HL-60 (cell line): ENCODE measurements at regions not wholly inside any gene's neighbourhood (a gene's known extent, or its start where the extent isn't known, plus 50 kb on each side); places are given as distances from the start of the nearest gene placed in this dataset.

ENCODE experiments used
- DNase-seq, 2 experiments: peaks; one replicate each; pipeline ENCODE4 v3.0.0-alpha.2; 2010 to 2020; ENCODE audit warnings: low read depth in 1 of 2, low spot score in 1 of 2
- H3K27ac ChIP-seq: fragments of 250-450 bp; sonication (Bioruptor Pico); replicated peaks from 2 replicates; pipeline ENCODE4 v1.5.1; 2020; ENCODE audit warnings: mild to moderate bottlenecking, moderate library complexity
- H3K27me3 ChIP-seq: fragments of 250-450 bp; sonication (Bioruptor Pico); 2 replicates; pipeline ENCODE4 v1.5.1; 2021; ENCODE audit warnings: mild to moderate bottlenecking, moderate library complexity; ENCODE audit not compliant: insufficient read depth, poor library complexity, severe bottlenecking
- H3K4me3 ChIP-seq: replicated peaks from 2 replicates; pipeline ENCODE4 v1.5.1; 2011; ENCODE audit warnings: mild to moderate bottlenecking, control low read depth, low read length; ENCODE audit not compliant: insufficient read depth
- CTCF ChIP-seq: IDR thresholded peaks from one replicate; pipeline ENCODE4 v1.5.1; 2011; ENCODE audit warnings: low read length, control low read depth, inconsistent platforms; ENCODE audit not compliant: insufficient read depth
- GABPA ChIP-seq: IDR thresholded peaks from 2 replicates; pipeline ENCODE4 v1.6.1; 2012; ENCODE audit warnings: low read depth
- POLR2AphosphoS5 ChIP-seq: IDR thresholded peaks from 2 replicates; pipeline ENCODE4 v1.6.1; 2012; ENCODE audit warnings: low read depth
- REST ChIP-seq: IDR thresholded peaks from 2 replicates; pipeline ENCODE4 v1.6.1; 2012; ENCODE audit warnings: low read depth; ENCODE audit not compliant: insufficient replicate concordance
- SPI1 ChIP-seq: IDR thresholded peaks from 2 replicates; pipeline ENCODE4 v1.6.1; 2012; ENCODE audit warnings: low read depth, mild to moderate bottlenecking, borderline replicate concordance

- no peak overlapping the region for H3K4me3 ChIP-seq
- H3K27me3 ChIP-seq, result peaks cover 3% of the 10 kb centered on the region
- no peak overlapping the region for H3K27ac ChIP-seq
- no peak for TF ChIP-seq POLR2AphosphoS5
- no peak for TF ChIP-seq CTCF
- TF ChIP-seq SPI1, result no peak
- no peak for TF ChIP-seq REST
- DNase-seq, result no peak
These were observed 210.2 kb upstream of the ITGA1 start for GRCh38 chr5:52577546-52577945.

DNA sequence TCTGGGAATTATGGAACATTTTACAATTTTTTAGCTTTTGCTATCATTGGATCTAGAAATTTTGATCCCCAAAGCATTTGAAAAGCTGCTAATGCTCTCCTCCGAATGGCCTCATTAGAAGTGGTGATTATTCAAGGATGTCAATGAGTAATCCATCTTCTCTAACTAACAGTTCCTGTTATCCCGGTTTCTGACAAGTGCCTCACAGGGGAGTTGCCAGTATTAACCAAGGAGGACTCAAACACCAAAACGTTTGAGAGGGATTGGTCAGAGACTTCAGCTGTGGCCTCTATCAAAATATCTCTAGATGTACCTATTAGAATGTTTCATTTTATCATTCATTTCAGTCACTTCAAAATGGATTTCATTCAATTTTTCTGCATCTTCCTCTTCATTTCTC lies 208.3 kb upstream of the ITGA1 start:
- Histone ChIP-seq H3K4me3 (no peak overlapping the region), H3K27me3 (no peaks in the 10 kb centered on the region), H3K27ac (no peak overlapping the region)
- no peak for DNase-seq
- TF ChIP-seq SPI1 (no peak), GABPA (no peak)

DNA sequence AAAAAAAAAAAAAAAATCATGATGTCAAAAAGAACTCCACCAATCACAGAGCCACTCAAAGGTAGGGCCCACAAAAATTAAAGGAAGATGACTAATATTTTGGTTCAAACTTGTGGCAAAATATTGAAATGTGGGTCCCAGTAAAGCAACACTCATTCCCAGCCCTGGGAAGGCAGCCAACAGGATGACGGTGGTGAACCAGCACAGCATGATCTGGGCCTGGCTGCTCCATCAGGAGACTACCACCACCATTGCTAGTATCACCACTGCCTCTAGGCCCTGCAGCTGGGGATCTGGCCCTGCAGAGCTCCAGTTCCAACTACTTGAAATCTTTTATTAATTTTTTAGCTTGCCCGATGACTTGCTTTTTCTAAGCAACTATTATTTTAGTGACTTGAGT lies 206.8 kb upstream of the ITGA1 start:
- no peaks in the 10 kb centered on the region for H3K27me3 ChIP-seq
- H3K4me3 ChIP-seq, result no peak overlapping the region
- no peak for DNase-seq
- TF ChIP-seq SPI1, result no peak
- no peak for TF ChIP-seq POLR2AphosphoS5
- no peak for TF ChIP-seq GABPA
- TF ChIP-seq REST, result no peak
- no peak for TF ChIP-seq CTCF
- H3K27ac ChIP-seq, result no peak overlapping the region

- no peaks in the 10 kb centered on the region for H3K27me3 ChIP-seq
- H3K27ac ChIP-seq, result no peak overlapping the region
- TF ChIP-seq REST (no peak), SPI1 (no peak), POLR2AphosphoS5 (no peak), GABPA (no peak), CTCF (no peak)
- H3K4me3 ChIP-seq, result no peak overlapping the region
- no peak for DNase-seq
These were observed 205.4 kb upstream of the ITGA1 start for GRCh38 chr5:52582313-52582712.
